ENCODE measurements at regions not wholly inside any gene's neighbourhood (a gene's known extent, or its start where the extent isn't known, plus 50 kb on each side); places are given as distances from the start of the nearest gene placed in this dataset.

- Histone ChIP-seq H3K27me3 (ENCODE audit: control insufficient read depth in 3 of 3, insufficient read depth in 3 of 3, low read length in 2 of 3) (peaks cover 0 to 3% (median 0%) of the 10 kb centered on the region in 3 donors), H3K36me3 (ENCODE audit: control insufficient read depth in 4 of 4, insufficient read depth in 4 of 4, low read length in 4 of 4) (no peaks in the 10 kb centered on the region), H3K9me3 (ENCODE audit: control insufficient read depth in 4 of 4, insufficient read depth in 3 of 4, low read length in 3 of 4) (no peaks in the 10 kb centered on the region), H3K9ac (ENCODE audit: insufficient read depth in 1 of 2, low read length in 2 of 2) (no peak overlapping the region), H3K4me3 (no peak overlapping the region), H3K27ac (ENCODE audit: low read depth in 1 of 2, low read length in 1 of 2) (no peak overlapping the region), H3K4me1 (ENCODE audit: control insufficient read depth in 5 of 5, insufficient read depth in 5 of 5, low read length in 5 of 5) (no peaks in the 10 kb centered on the region)
- TF ChIP-seq, protein P1, sequence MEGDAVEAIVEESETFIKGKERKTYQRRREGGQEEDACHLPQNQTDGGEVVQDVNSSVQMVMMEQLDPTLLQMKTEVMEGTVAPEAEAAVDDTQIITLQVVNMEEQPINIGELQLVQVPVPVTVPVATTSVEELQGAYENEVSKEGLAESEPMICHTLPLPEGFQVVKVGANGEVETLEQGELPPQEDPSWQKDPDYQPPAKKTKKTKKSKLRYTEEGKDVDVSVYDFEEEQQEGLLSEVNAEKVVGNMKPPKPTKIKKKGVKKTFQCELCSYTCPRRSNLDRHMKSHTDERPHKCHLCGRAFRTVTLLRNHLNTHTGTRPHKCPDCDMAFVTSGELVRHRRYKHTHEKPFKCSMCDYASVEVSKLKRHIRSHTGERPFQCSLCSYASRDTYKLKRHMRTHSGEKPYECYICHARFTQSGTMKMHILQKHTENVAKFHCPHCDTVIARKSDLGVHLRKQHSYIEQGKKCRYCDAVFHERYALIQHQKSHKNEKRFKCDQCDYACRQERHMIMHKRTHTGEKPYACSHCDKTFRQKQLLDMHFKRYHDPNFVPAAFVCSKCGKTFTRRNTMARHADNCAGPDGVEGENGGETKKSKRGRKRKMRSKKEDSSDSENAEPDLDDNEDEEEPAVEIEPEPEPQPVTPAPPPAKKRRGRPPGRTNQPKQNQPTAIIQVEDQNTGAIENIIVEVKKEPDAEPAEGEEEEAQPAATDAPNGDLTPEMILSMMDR (IDR thresholded peaks at IDR 0.05; ENCODE audit: control extremely low read depth, extremely low read depth), result no peak
- DNase-seq (peak in 1 of 3 donors; percentile 19), ATAC-seq (ENCODE audit: insufficient read depth, low FRiP score) (no peak)
- 54 to 68% methylated on average over 3 of the region's 3 CpGs for WGBS, 2 donors
Measured at GRCh38 chr12:77746096-77746495, 84.6 kb upstream of the NAV3 start.

DNA sequence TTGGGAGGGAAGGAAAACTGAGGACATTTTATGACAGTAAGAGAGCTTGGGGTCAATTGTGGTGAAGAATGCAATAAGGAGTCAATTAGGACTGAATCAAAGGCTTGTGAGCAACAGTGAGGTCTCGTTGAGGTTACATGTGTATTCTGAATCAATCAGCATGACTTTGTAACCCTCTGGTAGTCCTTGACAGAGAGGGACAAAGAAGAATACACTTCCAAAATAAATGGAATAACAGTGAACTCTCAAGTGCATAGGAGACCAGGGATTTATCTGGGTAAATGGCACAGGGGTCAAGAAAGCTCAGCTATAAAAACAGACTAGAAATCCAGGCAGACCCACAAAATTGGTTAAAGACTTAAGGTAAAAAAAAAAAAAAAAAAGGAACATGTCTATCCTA, 85.1 kb upstream of the NAV3 start:
- Histone ChIP-seq H3K36me3 (ENCODE audit: control insufficient read depth in 4 of 4, insufficient read depth in 4 of 4, low read length in 4 of 4) (no peaks in the 10 kb centered on the region), H3K9ac (ENCODE audit: insufficient read depth in 1 of 2, low read length in 2 of 2) (no peak overlapping the region), H3K9me3 (ENCODE audit: control insufficient read depth in 4 of 4, insufficient read depth in 3 of 4, low read length in 3 of 4) (no peaks in the 10 kb centered on the region), H3K27me3 (ENCODE audit: control insufficient read depth in 3 of 3, insufficient read depth in 3 of 3, low read length in 2 of 3) (peaks cover 0 to 3% (median 0%) of the 10 kb centered on the region in 3 donors), H3K4me1 (ENCODE audit: control insufficient read depth in 5 of 5, insufficient read depth in 5 of 5, low read length in 5 of 5) (no peaks in the 10 kb centered on the region), H3K4me3 (no peak overlapping the region), H3K27ac (ENCODE audit: low read depth in 1 of 2, low read length in 1 of 2) (no peak overlapping the region)
- WGBS, 2 donors, result 70 to 86% methylated on average over 1 of the region's 1 CpG
- no peak for DNase-seq
- no peak for ATAC-seq (ENCODE audit: insufficient read depth, low FRiP score)
- TF ChIP-seq, protein P1 (IDR thresholded peaks at IDR 0.05; ENCODE audit: control extremely low read depth, extremely low read depth), result no peak

DNA sequence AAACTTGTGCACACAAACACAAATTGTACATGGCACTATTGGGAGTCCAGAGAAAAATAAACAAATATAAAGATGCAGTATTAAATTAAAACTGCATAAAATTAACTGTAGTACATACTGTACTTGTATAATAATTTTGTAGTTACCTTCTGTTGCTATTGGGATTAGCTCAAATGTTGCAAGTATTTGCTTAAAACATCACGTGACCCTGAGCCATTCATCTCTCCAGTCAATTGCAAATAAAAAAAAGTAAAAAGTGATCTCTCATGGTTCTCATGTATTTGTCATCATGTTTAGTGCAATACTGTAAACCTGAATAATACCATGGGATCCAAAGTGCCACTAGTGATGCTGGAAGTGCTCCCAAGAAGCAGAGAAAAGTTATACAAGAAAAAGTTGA, 88.1 kb upstream of the NAV3 start:
- DNase-seq (no peak), ATAC-seq (ENCODE audit: insufficient read depth, low FRiP score) (no peak)
- Histone ChIP-seq H3K27ac (ENCODE audit: low read depth in 1 of 2, low read length in 1 of 2) (no peak overlapping the region), H3K4me1 (ENCODE audit: control insufficient read depth in 5 of 5, insufficient read depth in 5 of 5, low read length in 5 of 5) (no peaks in the 10 kb centered on the region), H3K9ac (ENCODE audit: insufficient read depth in 1 of 2, low read length in 2 of 2) (no peak overlapping the region), H3K27me3 (ENCODE audit: control insufficient read depth in 3 of 3, insufficient read depth in 3 of 3, low read length in 2 of 3) (peaks cover 0 to 3% (median 0%) of the 10 kb centered on the region in 3 donors), H3K9me3 (ENCODE audit: control insufficient read depth in 4 of 4, insufficient read depth in 3 of 4, low read length in 3 of 4) (no peaks in the 10 kb centered on the region), H3K36me3 (ENCODE audit: control insufficient read depth in 4 of 4, insufficient read depth in 4 of 4, low read length in 4 of 4) (no peaks in the 10 kb centered on the region), H3K4me3 (no peak overlapping the region)
- TF ChIP-seq, protein P1 (IDR thresholded peaks at IDR 0.05; ENCODE audit: control extremely low read depth, extremely low read depth), result no peak
- 73 to 81% methylated on average over 1 of the region's 1 CpG for WGBS, 2 donors

- Histone ChIP-seq H3K4me1 (ENCODE audit: control insufficient read depth in 5 of 5, insufficient read depth in 5 of 5, low read length in 5 of 5) (no peaks in the 10 kb centered on the region), H3K36me3 (ENCODE audit: control insufficient read depth in 4 of 4, insufficient read depth in 4 of 4, low read length in 4 of 4) (no peaks in the 10 kb centered on the region), H3K9ac (ENCODE audit: insufficient read depth in 1 of 2, low read length in 2 of 2) (no peak overlapping the region), H3K9me3 (ENCODE audit: control insufficient read depth in 4 of 4, insufficient read depth in 3 of 4, low read length in 3 of 4) (no peaks in the 10 kb centered on the region), H3K27ac (ENCODE audit: low read depth in 1 of 2, low read length in 1 of 2) (no peak overlapping the region), H3K27me3 (ENCODE audit: control insufficient read depth in 3 of 3, insufficient read depth in 3 of 3, low read length in 2 of 3) (peaks cover 0 to 3% (median 0%) of the 10 kb centered on the region in 3 donors), H3K4me3 (no peak overlapping the region)
- 89 to 96% methylated on average over 1 of the region's 1 CpG for WGBS, 2 donors
- TF ChIP-seq, protein P1 (IDR thresholded peaks at IDR 0.05; ENCODE audit: control extremely low read depth, extremely low read depth), result no peak
- ATAC-seq (ENCODE audit: insufficient read depth, low FRiP score), result no peak
- no peak for DNase-seq
Measured at GRCh38 chr12:77741974-77742517, 88.6 kb upstream of the NAV3 start.

Data from lung (tissue), 11 donors.